GM19351 (cell line): ENCODE measurements at regions not wholly inside any gene's neighbourhood (a gene's known extent, or its start where the extent isn't known, plus 50 kb on each side); places are given as distances from the start of the nearest gene placed in this dataset.

Experiments
- ATAC-seq: cut with Tn5 transposase; IDR thresholded peaks from one replicate; pipeline ENCODE4 v1.9.1; 2021; ENCODE audit warnings: mild to moderate bottlenecking, moderate library complexity; ENCODE audit not compliant: unreplicated experiment

- ATAC-seq: no peak
These were observed 269.8 kb downstream of the GLI2 start for GRCh38 chr2:121005453-121005852.

- ATAC-seq: no peak
These were observed 271.2 kb downstream of the GLI2 start for GRCh38 chr2:121006743-121007489.

GRCh38 chr2:121007490-121007853 is 271.8 kb downstream of the GLI2 start:
- no peak for ATAC-seq

- no peak for ATAC-seq
These were observed 273.3 kb downstream of the GLI2 start for GRCh38 chr2:121008975-121009374.

GRCh38 chr2:121010998-121011397 is 274.0 kb downstream of the TFCP2L1 start:
- no peak for ATAC-seq

GRCh38 chr2:121014876-121015275 is 270.1 kb downstream of the TFCP2L1 start:
- ATAC-seq: no peak

- no peak for ATAC-seq
These were observed 269.0 kb downstream of the TFCP2L1 start for GRCh38 chr2:121015971-121016485.

- no peak for ATAC-seq
These were observed 267.6 kb downstream of the TFCP2L1 start for GRCh38 chr2:121017396-121017795.

- no peak for ATAC-seq
These were observed 266.6 kb downstream of the TFCP2L1 start for GRCh38 chr2:121018136-121019061.

GRCh38 chr2:121019071-121019470 is 265.9 kb downstream of the TFCP2L1 start:
- ATAC-seq: no peak

- ATAC-seq: no peak
These were observed 265.2 kb downstream of the TFCP2L1 start for GRCh38 chr2:121019756-121020155.

- no peak for ATAC-seq
These were observed 263.3 kb downstream of the TFCP2L1 start for GRCh38 chr2:121021685-121022084.

- ATAC-seq: no peak
These were observed 256.4 kb downstream of the TFCP2L1 start for GRCh38 chr2:121028577-121028976.

GRCh38 chr2:121030523-121030922 is 254.5 kb downstream of the TFCP2L1 start:
- ATAC-seq: no peak

- ATAC-seq: no peak
These were observed 253.2 kb downstream of the TFCP2L1 start for GRCh38 chr2:121031568-121032340.

GRCh38 chr2:121033461-121033996 is 251.5 kb downstream of the TFCP2L1 start:
- no peak for ATAC-seq

GRCh38 chr2:121034551-121034950 is 250.5 kb downstream of the TFCP2L1 start:
- ATAC-seq: no peak

GRCh38 chr2:121036226-121036692 is 248.7 kb downstream of the TFCP2L1 start:
- no peak for ATAC-seq

- no peak for ATAC-seq
These were observed 247.5 kb downstream of the TFCP2L1 start for GRCh38 chr2:121037480-121037879.

- ATAC-seq: no peak
These were observed 247.0 kb downstream of the TFCP2L1 start for GRCh38 chr2:121038031-121038430.

- ATAC-seq: no peak
These were observed 246.6 kb downstream of the TFCP2L1 start for GRCh38 chr2:121038431-121038830.
